HEK293 (cell line): ENCODE measurements at regions not wholly inside any gene's neighbourhood (a gene's known extent, or its start where the extent isn't known, plus 50 kb on each side); places are given as distances from the start of the nearest gene placed in this dataset.

Experiments used
- CTCF ChIA-PET: fragments of 350-600 bp; formaldehyde crosslinking; extraction: SDS; loops from one replicate; lab custom pipeline; 2021; ENCODE audit warnings: antibody characterized with exemption; lab: Yijun Ruan, JAX
- POLR2A ChIA-PET: fragments of 300-600 bp; formaldehyde crosslinking; extraction: SDS; loops from one replicate; lab custom pipeline; 2020; ENCODE audit warnings: antibody characterized with exemption, inconsistent platforms; lab: Yijun Ruan, JAX
- H3K27ac ChIP-seq: fragments of 200-500 bp; sonication (Bioruptor generic); 2 replicates; pipeline ENCODE4 v1.5.1; 2014; ENCODE audit warnings: low read depth, low read length, control low read depth, inconsistent platforms; ENCODE audit errors: extremely low read depth
- H3K36me3 ChIP-seq, 2 experiments: fragments of 200-500 bp in 1 of 2; sonication (Bioruptor generic) in 1 of 2; 1 replicate in 1 of 2; 2 replicates in 1 of 2; pipeline ENCODE4 v1.5.1; 2014 to 2017; ENCODE audit warnings: inconsistent platforms in 2 of 2, low read length in 2 of 2; ENCODE audit not compliant: control insufficient read depth in 2 of 2, insufficient read depth in 1 of 2
- H3K4me1 ChIP-seq: fragments of 200-500 bp; sonication (Bioruptor generic); 2 replicates; pipeline ENCODE4 v1.5.1; 2014; ENCODE audit warnings: mild to moderate bottlenecking, low read length, inconsistent platforms; ENCODE audit not compliant: control insufficient read depth, insufficient read depth
- H3K4me3 ChIP-seq: 2 replicates; pipeline ENCODE4 v1.5.1; 2011; ENCODE audit warnings: low read depth, mild to moderate bottlenecking, control low read depth, low read length, moderate library complexity
- H3K9me3 ChIP-seq: fragments of 200-500 bp; sonication (Bioruptor generic); 2 replicates; pipeline ENCODE4 v1.5.1; 2014; ENCODE audit warnings: low read depth, low read length, inconsistent platforms; ENCODE audit not compliant: control insufficient read depth, insufficient read depth
- BCL11A ChIP-seq: fragments of 450-650 bp; formaldehyde crosslinking; IDR thresholded peaks from 2 replicates; pipeline ENCODE4 v1.5.1; 2016; ENCODE audit warnings: low read depth, missing biosample characterization, missing genetic modification characterization
- BCL11B ChIP-seq: fragments of 450-650 bp; formaldehyde crosslinking; IDR thresholded peaks from 2 replicates; pipeline ENCODE4 v1.5.1; 2016; ENCODE audit warnings: low read depth, missing biosample characterization, missing genetic modification characterization
- FEZF1 ChIP-seq: fragments of 450-650 bp; formaldehyde crosslinking; IDR thresholded peaks from 2 replicates; pipeline ENCODE4 v1.5.1; 2016; ENCODE audit warnings: missing biosample characterization, missing genetic modification characterization
- GLIS2 ChIP-seq: fragments of 450-650 bp; formaldehyde crosslinking; IDR thresholded peaks from 2 replicates; pipeline ENCODE4 v1.5.1; 2016; ENCODE audit warnings: missing biosample characterization, missing genetic modification characterization
- KLF8 ChIP-seq: fragments of 450-650 bp; formaldehyde crosslinking; IDR thresholded peaks from 2 replicates; pipeline ENCODE4 v1.5.1; 2016; ENCODE audit warnings: missing biosample characterization, missing genetic modification characterization
- SCRT1 ChIP-seq: fragments of 450-650 bp; formaldehyde crosslinking; IDR thresholded peaks from 2 replicates; pipeline ENCODE4 v1.5.1; 2016; ENCODE audit warnings: missing biosample characterization, missing genetic modification characterization, borderline replicate concordance
- SP3 ChIP-seq: fragments of 450-650 bp; formaldehyde crosslinking; IDR thresholded peaks from 2 replicates; pipeline ENCODE4 v1.5.1; 2016; ENCODE audit warnings: missing biosample characterization, missing genetic modification characterization
- TRIM28 ChIP-seq: IDR thresholded peaks from 2 replicates; pipeline ENCODE4 v1.6.1; 2011; ENCODE audit warnings: low read length, control low read depth, borderline replicate concordance
- ZBTB48 ChIP-seq: fragments of 450-650 bp; formaldehyde crosslinking; IDR thresholded peaks from 2 replicates; pipeline ENCODE4 v1.5.1; 2016; ENCODE audit warnings: missing biosample characterization, missing genetic modification characterization
- ZBTB7A ChIP-seq: fragments of 450-650 bp; formaldehyde crosslinking; IDR thresholded peaks from 2 replicates; pipeline ENCODE4 v1.5.1; 2016; ENCODE audit warnings: low read depth, missing biosample characterization, missing genetic modification characterization
- ZNF146 ChIP-seq: fragments of 450-650 bp; formaldehyde crosslinking; IDR thresholded peaks from 2 replicates; pipeline ENCODE4 v1.5.1; 2016; ENCODE audit warnings: missing biosample characterization, missing genetic modification characterization
- ZNF157 ChIP-seq: fragments of 450-650 bp; formaldehyde crosslinking; IDR thresholded peaks from 2 replicates; pipeline ENCODE4 v1.5.1; 2016; ENCODE audit warnings: missing biosample characterization, missing genetic modification characterization
- ZNF19 ChIP-seq: fragments of 450-650 bp; formaldehyde crosslinking; IDR thresholded peaks from 2 replicates; pipeline ENCODE4; 2016; ENCODE audit warnings: missing biosample characterization, missing genetic modification characterization, low read depth
- ZNF214 ChIP-seq: fragments of 450-650 bp; formaldehyde crosslinking; IDR thresholded peaks from 2 replicates; pipeline ENCODE4 v1.5.1; 2017; ENCODE audit warnings: missing biosample characterization, mild to moderate bottlenecking, missing genetic modification characterization, borderline replicate concordance
- ZNF24 ChIP-seq: fragments of 450-650 bp; formaldehyde crosslinking; IDR thresholded peaks from 2 replicates; pipeline ENCODE4 v1.5.1; 2016; ENCODE audit warnings: missing biosample characterization, missing genetic modification characterization
- ZNF391 ChIP-seq: fragments of 450-650 bp; formaldehyde crosslinking; IDR thresholded peaks from 2 replicates; pipeline ENCODE4 v1.5.1; 2016; ENCODE audit warnings: low read depth, missing biosample characterization, missing genetic modification characterization, borderline replicate concordance
- ZNF404 ChIP-seq: fragments of 450-650 bp; formaldehyde crosslinking; IDR thresholded peaks from 2 replicates; pipeline ENCODE4 v1.5.1; 2017; ENCODE audit warnings: missing biosample characterization, missing genetic modification characterization
- ZNF530 ChIP-seq: fragments of 450-650 bp; formaldehyde crosslinking; IDR thresholded peaks from 2 replicates; pipeline ENCODE4 v1.5.1; 2016; ENCODE audit warnings: low read depth, missing biosample characterization, missing genetic modification characterization
- ZNF560 ChIP-seq: fragments of 450-650 bp; formaldehyde crosslinking; IDR thresholded peaks from 2 replicates; pipeline ENCODE4 v1.5.1; 2017; ENCODE audit warnings: missing biosample characterization, missing genetic modification characterization, borderline replicate concordance
- ZNF585B ChIP-seq: fragments of 450-650 bp; formaldehyde crosslinking; IDR thresholded peaks from 2 replicates; pipeline ENCODE4 v1.5.1; 2016; ENCODE audit warnings: missing biosample characterization, missing genetic modification characterization
- ZNF654 ChIP-seq: fragments of 450-650 bp; formaldehyde crosslinking; IDR thresholded peaks from 2 replicates; pipeline ENCODE4 v1.5.1; 2016; ENCODE audit warnings: low read depth, missing biosample characterization, missing genetic modification characterization
- ZNF747 ChIP-seq: fragments of 450-650 bp; formaldehyde crosslinking; IDR thresholded peaks from 2 replicates; pipeline ENCODE4 v1.5.1; 2016; ENCODE audit warnings: missing biosample characterization, missing genetic modification characterization
- ZNF777 ChIP-seq: fragments of 450-650 bp; formaldehyde crosslinking; IDR thresholded peaks from 2 replicates; pipeline ENCODE4 v1.5.1; 2017; ENCODE audit warnings: missing biosample characterization, missing genetic modification characterization, borderline replicate concordance
- ZNF792 ChIP-seq: fragments of 450-650 bp; formaldehyde crosslinking; IDR thresholded peaks from 2 replicates; pipeline ENCODE4 v1.5.1; 2016; ENCODE audit warnings: missing biosample characterization, missing genetic modification characterization
- ZSCAN16 ChIP-seq: fragments of 450-650 bp; formaldehyde crosslinking; IDR thresholded peaks from 2 replicates; pipeline ENCODE4 v1.5.1; 2016; ENCODE audit warnings: missing biosample characterization, missing genetic modification characterization
- TF ChIP-seq, protein P1 (sequence below): IDR thresholded peaks from 2 replicates; pipeline ENCODE4 v1.6.1; 2011; ENCODE audit warnings: mild to moderate bottlenecking, low read depth, low read length, borderline replicate concordance
- TF ChIP-seq, protein P2 (sequence below): fragments of 450-650 bp; formaldehyde crosslinking; IDR thresholded peaks from 2 replicates; pipeline ENCODE4 v1.5.0; 2017; ENCODE audit warnings: missing biosample characterization, missing genetic modification characterization, borderline replicate concordance
- TF ChIP-seq, protein P3 (sequence below): fragments of 450-650 bp; formaldehyde crosslinking; IDR thresholded peaks from 2 replicates; pipeline ENCODE4 v1.5.1; 2016; ENCODE audit warnings: missing biosample characterization, missing genetic modification characterization
- TF ChIP-seq, protein P4 (sequence below): fragments of 450-650 bp; formaldehyde crosslinking; IDR thresholded peaks from 2 replicates; pipeline ENCODE4 v1.5.1; 2016; ENCODE audit warnings: missing biosample characterization, missing genetic modification characterization, low read depth

DNA sequence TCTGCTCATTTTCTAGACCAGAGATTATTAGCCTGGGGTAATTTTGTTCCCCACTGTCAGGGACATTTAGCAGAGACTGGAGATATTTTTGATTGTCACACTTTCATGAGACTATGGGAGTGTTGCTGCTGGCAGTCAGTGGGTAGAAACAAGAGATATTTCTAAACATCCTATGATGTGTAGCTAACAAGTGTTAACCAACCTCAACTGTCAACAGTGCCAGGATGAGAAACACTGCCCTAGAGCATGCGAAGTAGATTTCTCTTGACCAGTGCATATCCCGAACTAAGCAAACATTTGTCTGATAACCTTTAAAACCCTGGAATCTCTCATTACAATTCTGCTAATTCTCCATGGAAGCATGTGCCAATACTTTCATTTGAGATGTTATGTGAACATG lies 607.4 kb upstream of the TMPRSS15 start (continued):
- TF ChIP-seq ZSCAN16 (tag by site-specific recombination) (no peak), KLF8 (no peak), ZNF654 (tag by site-specific recombination) (no peak)

DNA sequence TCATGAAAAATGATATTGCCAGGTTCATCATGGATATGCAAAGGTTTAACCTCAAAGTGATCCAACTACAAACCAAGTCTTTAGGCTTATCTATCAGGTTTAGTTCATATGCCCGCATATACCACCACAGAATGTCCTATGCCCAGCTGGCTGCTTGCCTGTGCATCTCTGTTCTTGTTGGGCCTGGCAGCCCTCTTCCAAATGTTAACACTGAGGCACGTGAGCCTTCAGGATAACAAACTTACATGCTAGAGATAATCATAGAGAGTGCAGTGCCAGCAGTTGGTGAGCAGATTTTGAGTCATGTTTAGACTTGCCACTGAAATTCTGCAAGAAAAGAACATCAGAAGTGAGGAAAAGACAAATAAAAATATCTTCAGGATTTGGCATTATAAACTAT lies 607.9 kb upstream of the TMPRSS15 start:
- no peak for TF ChIP-seq ZNF391 (tag by site-specific recombination)
- TF ChIP-seq ZNF19 (tag by site-specific recombination) = no peak
- TF ChIP-seq ZBTB7A (tag by site-specific recombination) = no peak
- TF ChIP-seq ZNF560 (tag by site-specific recombination) = no peak
- TF ChIP-seq BCL11A (tag by site-specific recombination) = no peak
- TF ChIP-seq ZNF157 (tag by site-specific recombination) = no peak
- no peak for TF ChIP-seq ZNF530
- TF ChIP-seq ZNF747 = no peak
- no peak for TF ChIP-seq KLF8
- no peak for TF ChIP-seq ZNF792 (tag by site-specific recombination)
- TF ChIP-seq, protein P1, sequence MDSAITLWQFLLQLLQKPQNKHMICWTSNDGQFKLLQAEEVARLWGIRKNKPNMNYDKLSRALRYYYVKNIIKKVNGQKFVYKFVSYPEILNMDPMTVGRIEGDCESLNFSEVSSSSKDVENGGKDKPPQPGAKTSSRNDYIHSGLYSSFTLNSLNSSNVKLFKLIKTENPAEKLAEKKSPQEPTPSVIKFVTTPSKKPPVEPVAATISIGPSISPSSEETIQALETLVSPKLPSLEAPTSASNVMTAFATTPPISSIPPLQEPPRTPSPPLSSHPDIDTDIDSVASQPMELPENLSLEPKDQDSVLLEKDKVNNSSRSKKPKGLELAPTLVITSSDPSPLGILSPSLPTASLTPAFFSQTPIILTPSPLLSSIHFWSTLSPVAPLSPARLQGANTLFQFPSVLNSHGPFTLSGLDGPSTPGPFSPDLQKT = no peak
- no peak for TF ChIP-seq ZBTB48
- TF ChIP-seq TRIM28 = no peak
- TF ChIP-seq ZNF146 = no peak
- TF ChIP-seq GLIS2 (tag by site-specific recombination) = no peak
- TF ChIP-seq, protein P2, sequence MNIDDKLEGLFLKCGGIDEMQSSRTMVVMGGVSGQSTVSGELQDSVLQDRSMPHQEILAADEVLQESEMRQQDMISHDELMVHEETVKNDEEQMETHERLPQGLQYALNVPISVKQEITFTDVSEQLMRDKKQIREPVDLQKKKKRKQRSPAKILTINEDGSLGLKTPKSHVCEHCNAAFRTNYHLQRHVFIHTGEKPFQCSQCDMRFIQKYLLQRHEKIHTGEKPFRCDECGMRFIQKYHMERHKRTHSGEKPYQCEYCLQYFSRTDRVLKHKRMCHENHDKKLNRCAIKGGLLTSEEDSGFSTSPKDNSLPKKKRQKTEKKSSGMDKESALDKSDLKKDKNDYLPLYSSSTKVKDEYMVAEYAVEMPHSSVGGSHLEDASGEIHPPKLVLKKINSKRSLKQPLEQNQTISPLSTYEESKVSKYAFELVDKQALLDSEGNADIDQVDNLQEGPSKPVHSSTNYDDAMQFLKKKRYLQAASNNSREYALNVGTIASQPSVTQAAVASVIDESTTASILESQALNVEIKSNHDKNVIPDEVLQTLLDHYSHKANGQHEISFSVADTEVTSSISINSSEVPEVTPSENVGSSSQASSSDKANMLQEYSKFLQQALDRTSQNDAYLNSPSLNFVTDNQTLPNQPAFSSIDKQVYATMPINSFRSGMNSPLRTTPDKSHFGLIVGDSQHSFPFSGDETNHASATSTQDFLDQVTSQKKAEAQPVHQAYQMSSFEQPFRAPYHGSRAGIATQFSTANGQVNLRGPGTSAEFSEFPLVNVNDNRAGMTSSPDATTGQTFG (tag by site-specific recombination) = no peak
- TF ChIP-seq, protein P3, sequence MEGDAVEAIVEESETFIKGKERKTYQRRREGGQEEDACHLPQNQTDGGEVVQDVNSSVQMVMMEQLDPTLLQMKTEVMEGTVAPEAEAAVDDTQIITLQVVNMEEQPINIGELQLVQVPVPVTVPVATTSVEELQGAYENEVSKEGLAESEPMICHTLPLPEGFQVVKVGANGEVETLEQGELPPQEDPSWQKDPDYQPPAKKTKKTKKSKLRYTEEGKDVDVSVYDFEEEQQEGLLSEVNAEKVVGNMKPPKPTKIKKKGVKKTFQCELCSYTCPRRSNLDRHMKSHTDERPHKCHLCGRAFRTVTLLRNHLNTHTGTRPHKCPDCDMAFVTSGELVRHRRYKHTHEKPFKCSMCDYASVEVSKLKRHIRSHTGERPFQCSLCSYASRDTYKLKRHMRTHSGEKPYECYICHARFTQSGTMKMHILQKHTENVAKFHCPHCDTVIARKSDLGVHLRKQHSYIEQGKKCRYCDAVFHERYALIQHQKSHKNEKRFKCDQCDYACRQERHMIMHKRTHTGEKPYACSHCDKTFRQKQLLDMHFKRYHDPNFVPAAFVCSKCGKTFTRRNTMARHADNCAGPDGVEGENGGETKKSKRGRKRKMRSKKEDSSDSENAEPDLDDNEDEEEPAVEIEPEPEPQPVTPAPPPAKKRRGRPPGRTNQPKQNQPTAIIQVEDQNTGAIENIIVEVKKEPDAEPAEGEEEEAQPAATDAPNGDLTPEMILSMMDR (tag by site-specific recombination) = no peak
- POLR2A ChIA-PET = no interaction called here
- H3K36me3 ChIP-seq = no peaks in the 10 kb centered on the region
- H3K27ac ChIP-seq = no peak overlapping the region
- CTCF ChIA-PET = no interaction called here
- no peaks in the 10 kb centered on the region for H3K9me3 ChIP-seq
- H3K4me3 ChIP-seq = no peak overlapping the region
- no peaks in the 10 kb centered on the region for H3K4me1 ChIP-seq

DNA sequence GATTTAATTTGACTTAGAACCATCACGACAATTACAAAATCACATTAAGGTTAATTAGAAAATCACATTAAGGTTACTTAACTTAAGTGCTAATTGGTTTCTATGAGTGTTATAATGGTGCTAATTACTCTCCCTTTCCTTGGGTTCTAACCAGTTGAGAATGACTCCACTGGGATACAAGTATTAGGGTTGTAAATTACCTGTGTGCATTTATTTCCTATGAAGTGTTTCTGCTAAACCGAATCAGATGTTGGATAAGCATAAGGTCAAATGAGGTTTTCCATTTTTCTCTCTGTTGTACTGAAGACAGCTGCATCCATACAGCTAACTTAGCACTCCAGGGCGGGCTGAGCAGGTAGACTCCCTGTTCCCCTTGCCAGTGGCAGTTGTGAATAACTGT lies 610.3 kb upstream of the TMPRSS15 start:
- Histone ChIP-seq H3K27ac (no peak overlapping the region), H3K4me1 (no peaks in the 10 kb centered on the region), H3K4me3 (no peak overlapping the region), H3K9me3 (no peaks in the 10 kb centered on the region), H3K36me3 (no peaks in the 10 kb centered on the region)
- ChIA-PET POLR2A (no interaction called here), CTCF (no interaction called here)
- TF ChIP-seq, protein P4, sequence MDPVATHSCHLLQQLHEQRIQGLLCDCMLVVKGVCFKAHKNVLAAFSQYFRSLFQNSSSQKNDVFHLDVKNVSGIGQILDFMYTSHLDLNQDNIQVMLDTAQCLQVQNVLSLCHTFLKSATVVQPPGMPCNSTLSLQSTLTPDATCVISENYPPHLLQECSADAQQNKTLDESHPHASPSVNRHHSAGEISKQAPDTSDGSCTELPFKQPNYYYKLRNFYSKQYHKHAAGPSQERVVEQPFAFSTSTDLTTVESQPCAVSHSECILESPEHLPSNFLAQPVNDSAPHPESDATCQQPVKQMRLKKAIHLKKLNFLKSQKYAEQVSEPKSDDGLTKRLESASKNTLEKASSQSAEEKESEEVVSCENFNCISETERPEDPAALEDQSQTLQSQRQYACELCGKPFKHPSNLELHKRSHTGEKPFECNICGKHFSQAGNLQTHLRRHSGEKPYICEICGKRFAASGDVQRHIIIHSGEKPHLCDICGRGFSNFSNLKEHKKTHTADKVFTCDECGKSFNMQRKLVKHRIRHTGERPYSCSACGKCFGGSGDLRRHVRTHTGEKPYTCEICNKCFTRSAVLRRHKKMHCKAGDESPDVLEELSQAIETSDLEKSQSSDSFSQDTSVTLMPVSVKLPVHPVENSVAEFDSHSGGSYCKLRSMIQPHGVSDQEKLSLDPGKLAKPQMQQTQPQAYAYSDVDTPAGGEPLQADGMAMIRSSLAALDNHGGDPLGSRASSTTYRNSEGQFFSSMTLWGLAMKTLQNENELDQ (tag by site-specific recombination) = no peak
- TF ChIP-seq FEZF1 (tag by site-specific recombination) (no peak), ZNF404 (tag by site-specific recombination) (no peak), ZNF585B (tag by site-specific recombination) (no peak), ZNF777 (tag by site-specific recombination) (no peak), SCRT1 (tag by site-specific recombination) (no peak), ZNF214 (no peak), SP3 (tag by site-specific recombination) (no peak), BCL11B (tag by site-specific recombination) (no peak), ZNF24 (tag by site-specific recombination) (no peak), ZNF146 (no peak)
